ENCODE measurements at regions not wholly inside any gene's neighbourhood (a gene's known extent, or its start where the extent isn't known, plus 50 kb on each side); places are given as distances from the start of the nearest gene placed in this dataset.

- ChIA-PET CTCF (no interaction called here), POLR2A (no interaction called here)
- no peak for DNase-seq (ENCODE audit: extremely low spot score)
- no peak for TF ChIP-seq CTCF (IDR thresholded peaks at IDR 0.05; ENCODE audit: control extremely low read depth, extremely low read depth, low read depth, missing control alignments)
Measured at GRCh38 chr1:96865731-96866685, 144.4 kb downstream of the PTBP2 start.

DNA sequence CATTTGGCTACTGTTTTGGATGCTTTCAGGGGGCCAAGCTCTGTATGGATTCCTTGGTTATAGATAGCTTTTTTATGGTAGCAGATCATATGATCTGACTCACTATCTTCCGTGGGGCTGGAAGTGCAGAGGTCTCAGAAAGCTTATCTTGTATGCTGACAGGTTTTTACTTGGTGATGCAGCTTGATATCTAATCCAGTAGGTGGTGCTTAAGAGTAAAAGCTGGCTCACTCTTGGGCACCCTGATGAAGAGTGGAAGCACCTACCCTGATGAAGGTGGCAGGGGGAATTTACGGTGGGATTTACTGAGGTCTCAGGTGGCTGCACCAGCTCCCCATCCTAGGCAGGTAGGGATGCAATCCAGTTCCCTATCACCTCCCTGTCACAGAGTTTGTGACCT is 151.2 kb downstream of the PTBP2 start:
- CTCF ChIA-PET: interaction anchor here (1.7 kb wide), 1 partner anchor 26 kb away, joined by 5 read pairs; no protein-coding TSS in a partner anchor
- no peak for TF ChIP-seq CTCF (IDR thresholded peaks at IDR 0.05; ENCODE audit: control extremely low read depth, extremely low read depth, low read depth, missing control alignments)
- DNase-seq (ENCODE audit: extremely low spot score): no peak
- POLR2A ChIA-PET: no interaction called here

GRCh38 chr1:96878640-96879039 is 157.1 kb downstream of the PTBP2 start:
- no peak for DNase-seq (ENCODE audit: extremely low spot score)
- TF ChIP-seq CTCF (IDR thresholded peaks at IDR 0.05; ENCODE audit: control extremely low read depth, extremely low read depth, low read depth, missing control alignments): no peak
- CTCF ChIA-PET: no interaction called here
- POLR2A ChIA-PET: no interaction called here

GRCh38 chr1:96880626-96881025 is 159.0 kb downstream of the PTBP2 start:
- TF ChIP-seq CTCF (IDR thresholded peaks at IDR 0.05; ENCODE audit: control extremely low read depth, extremely low read depth, low read depth, missing control alignments): no peak
- ChIA-PET POLR2A (no interaction called here), CTCF (no interaction called here)
- no peak for DNase-seq (ENCODE audit: extremely low spot score)

- CTCF ChIA-PET: no interaction called here
- TF ChIP-seq CTCF (IDR thresholded peaks at IDR 0.05; ENCODE audit: control extremely low read depth, extremely low read depth, low read depth, missing control alignments): no peak
- POLR2A ChIA-PET: no interaction called here
- no peak for DNase-seq (ENCODE audit: extremely low spot score)
Measured at GRCh38 chr1:96882096-96882495, 160.5 kb downstream of the PTBP2 start.

GRCh38 chr1:96886474-96886873 is 164.9 kb downstream of the PTBP2 start:
- no peak for TF ChIP-seq CTCF (IDR thresholded peaks at IDR 0.05; ENCODE audit: control extremely low read depth, extremely low read depth, low read depth, missing control alignments)
- CTCF ChIA-PET: no interaction called here
- POLR2A ChIA-PET: no interaction called here
- no peak for DNase-seq (ENCODE audit: extremely low spot score)

Data from GM10248 (cell line).